HG02885 (cell line): ENCODE measurements at regions not wholly inside any gene's neighbourhood (a gene's known extent, or its start where the extent isn't known, plus 50 kb on each side); places are given as distances from the start of the nearest gene placed in this dataset.
"Not testable (repeated sequence)": the region's sequence is repeated elsewhere in the genome, so short reads cannot be mapped to it uniquely, and the experiment has no call there.

Experiments used
- ATAC-seq: cut with Tn5 transposase; IDR thresholded peaks from one replicate; pipeline ENCODE4 v1.9.1; 2021; ENCODE audit warnings: mild to moderate bottlenecking; ENCODE audit not compliant: unreplicated experiment, poor library complexity

- ATAC-seq = no peak
These were observed 119.0 kb upstream of the SERPINE2 start for GRCh38 chr2:224158061-224158460.

- no peak for ATAC-seq
These were observed 118.6 kb upstream of the SERPINE2 start for GRCh38 chr2:224157655-224158054.

- no peak for ATAC-seq
These were observed 117.3 kb upstream of the SERPINE2 start for GRCh38 chr2:224156436-224156835.

GRCh38 chr2:224155896-224156295 lies 116.8 kb upstream of the SERPINE2 start:
- ATAC-seq = no peak

- ATAC-seq = no peak
These were observed 116.3 kb upstream of the SERPINE2 start for GRCh38 chr2:224155371-224155770.

GRCh38 chr2:224151680-224152310 lies 112.7 kb upstream of the SERPINE2 start:
- ATAC-seq = no peak

- ATAC-seq = no peak
These were observed 112.1 kb upstream of the SERPINE2 start for GRCh38 chr2:224151161-224151560.

- not testable (repeated sequence) for ATAC-seq
These were observed 109.0 kb upstream of the SERPINE2 start for GRCh38 chr2:224148058-224148457.

- no peak for ATAC-seq
These were observed 108.1 kb upstream of the SERPINE2 start for GRCh38 chr2:224147174-224147573.

GRCh38 chr2:224146356-224147160 lies 107.5 kb upstream of the SERPINE2 start:
- no peak for ATAC-seq

GRCh38 chr2:224145751-224146355 lies 106.8 kb upstream of the SERPINE2 start:
- ATAC-seq = no peak

- ATAC-seq = no peak
These were observed 104.4 kb upstream of the SERPINE2 start for GRCh38 chr2:224143526-224143925.

GRCh38 chr2:224142397-224143312 lies 103.6 kb upstream of the SERPINE2 start:
- no peak for ATAC-seq

GRCh38 chr2:224141304-224141703 lies 102.2 kb upstream of the SERPINE2 start:
- ATAC-seq = no peak

- no peak for ATAC-seq
These were observed 98.1 kb upstream of the SERPINE2 start for GRCh38 chr2:224137208-224137607.

- ATAC-seq = no peak
These were observed 97.3 kb upstream of the SERPINE2 start for GRCh38 chr2:224136396-224136795.

GRCh38 chr2:224135881-224136280 lies 96.8 kb upstream of the SERPINE2 start:
- ATAC-seq = no peak

- no peak for ATAC-seq
These were observed 95.1 kb upstream of the SERPINE2 start for GRCh38 chr2:224134003-224134734.

- no peak for ATAC-seq
These were observed 94.3 kb upstream of the SERPINE2 start for GRCh38 chr2:224133387-224133786.
